OCI-LY1 (cell line): ENCODE measurements at regions not wholly inside any gene's neighbourhood (a gene's known extent, or its start where the extent isn't known, plus 50 kb on each side); places are given as distances from the start of the nearest gene placed in this dataset.

Experiments
- H2AFZ ChIP-seq: fragments of 200-600 bp; sonication (generic), shearing (Covaris generic); 2 replicates; pipeline ENCODE4 v1.6.0; 2014; ENCODE audit warnings: antibody characterized with exemption, mild to moderate bottlenecking, low read length
- H3F3A ChIP-seq: fragments of 200-600 bp; sonication (generic), shearing (Covaris generic); 2 replicates; pipeline ENCODE4 v1.6.0; 2014; ENCODE audit warnings: mild to moderate bottlenecking, antibody characterized with exemption, low read length, moderate library complexity; ENCODE audit not compliant: insufficient read depth
- H3K27ac ChIP-seq: fragments of 200-600 bp; sonication (generic); 2 replicates; pipeline ENCODE4 v1.5.1; 2014; ENCODE audit warnings: low read length, mixed run types, mild to moderate bottlenecking, low read depth; ENCODE audit not compliant: poor library complexity, severe bottlenecking
- H3K27me3 ChIP-seq: fragments of 200-600 bp; sonication (generic); 2 replicates; pipeline ENCODE4 v1.6.0; 2014; ENCODE audit warnings: antibody characterized with exemption, mild to moderate bottlenecking, low read length, moderate library complexity; ENCODE audit not compliant: insufficient read depth
- H3K36me3 ChIP-seq: fragments of 200-600 bp; sonication (generic); 2 replicates; pipeline ENCODE4 v1.6.1; 2014; ENCODE audit warnings: mild to moderate bottlenecking, antibody characterized with exemption, low read length, moderate library complexity, mixed read lengths; ENCODE audit not compliant: insufficient read depth
- H3K4me1 ChIP-seq: fragments of 200-600 bp; sonication (generic); 2 replicates; pipeline ENCODE4 v1.5.1; 2014; ENCODE audit warnings: mild to moderate bottlenecking, low read length, moderate library complexity; ENCODE audit not compliant: insufficient read depth, severe bottlenecking
- H3K4me2 ChIP-seq: fragments of 200-600 bp; sonication (generic), shearing (Covaris generic); 2 replicates; pipeline ENCODE4 v1.6.1; 2014; ENCODE audit warnings: low read length
- H3K4me3 ChIP-seq: fragments of 200-600 bp; sonication (generic); 2 replicates; pipeline ENCODE4 v1.5.1; 2014; ENCODE audit warnings: low read length, low read depth, mild to moderate bottlenecking, mixed read lengths; ENCODE audit not compliant: poor library complexity, severe bottlenecking
- H3K79me2 ChIP-seq: fragments of 200-600 bp; shearing (Covaris generic); 2 replicates; pipeline ENCODE4 v1.6.1; 2016; ENCODE audit warnings: mixed run types, low read length, mixed read lengths; ENCODE audit not compliant: insufficient read depth
- H3K9ac ChIP-seq: fragments of 200-600 bp; sonication (generic), shearing (Covaris generic); 2 replicates; pipeline ENCODE4 v1.6.1; 2014; ENCODE audit warnings: mild to moderate bottlenecking, low read length, mixed read lengths
- H3K9me2 ChIP-seq: fragments of 200-600 bp; sonication (generic), shearing (Covaris generic); 2 replicates; pipeline ENCODE4 v1.6.1; 2014; ENCODE audit warnings: low read depth, mild to moderate bottlenecking, low read length, mixed read lengths
- H3K9me3 ChIP-seq: fragments of 200-600 bp; shearing (Covaris generic); 2 replicates; pipeline ENCODE4 v1.6.1; 2014; ENCODE audit warnings: low read length, mixed read lengths
- H4K20me1 ChIP-seq: fragments of 200-600 bp; sonication (generic), shearing (Covaris generic); 2 replicates; pipeline ENCODE4 v1.6.0; 2016; ENCODE audit warnings: mild to moderate bottlenecking, low read length; ENCODE audit not compliant: insufficient read depth
- EZH2 ChIP-seq: fragments of 200-600 bp; sonication (generic), shearing (Covaris generic); IDR thresholded peaks from 2 replicates; pipeline ENCODE4 v1.8.0; 2017; ENCODE audit warnings: borderline replicate concordance, mixed run types, mild to moderate bottlenecking, antibody characterized with exemption, low read length, moderate library complexity, mixed read lengths
- TF ChIP-seq, protein P1 (sequence below): fragments of 200-600 bp; sonication (generic), shearing (Covaris generic); IDR thresholded peaks from 2 replicates; pipeline ENCODE4 v1.5.1; 2017; ENCODE audit warnings: mild to moderate bottlenecking, antibody characterized with exemption, low read length, moderate library complexity, mixed read lengths

DNA sequence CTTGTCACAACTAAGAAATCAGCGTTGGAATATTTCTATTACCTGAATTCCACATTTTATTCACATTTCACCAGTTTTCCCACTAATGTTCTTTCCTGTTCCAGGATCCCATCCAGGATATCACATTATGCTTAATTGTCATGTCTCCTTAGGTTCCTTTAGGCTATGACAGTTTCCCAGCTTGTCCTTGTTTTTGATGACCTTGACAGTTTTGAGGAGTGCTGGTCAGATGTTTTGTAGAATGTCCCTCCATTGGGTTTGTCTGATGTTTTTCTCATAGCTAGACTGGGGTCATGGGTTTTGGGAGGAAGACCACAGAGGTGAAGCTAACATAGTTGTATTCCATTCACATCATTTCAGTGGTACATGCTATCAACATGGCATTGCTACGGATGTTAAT, 80.8 kb upstream of the HEPHL1 start:
- H3K79me2 ChIP-seq = no peaks in the 10 kb centered on the region
- H3K27ac ChIP-seq = no peak overlapping the region
- no peaks in the 10 kb centered on the region for H3K4me1 ChIP-seq
- TF ChIP-seq EZH2 = no peak
- TF ChIP-seq, protein P1, sequence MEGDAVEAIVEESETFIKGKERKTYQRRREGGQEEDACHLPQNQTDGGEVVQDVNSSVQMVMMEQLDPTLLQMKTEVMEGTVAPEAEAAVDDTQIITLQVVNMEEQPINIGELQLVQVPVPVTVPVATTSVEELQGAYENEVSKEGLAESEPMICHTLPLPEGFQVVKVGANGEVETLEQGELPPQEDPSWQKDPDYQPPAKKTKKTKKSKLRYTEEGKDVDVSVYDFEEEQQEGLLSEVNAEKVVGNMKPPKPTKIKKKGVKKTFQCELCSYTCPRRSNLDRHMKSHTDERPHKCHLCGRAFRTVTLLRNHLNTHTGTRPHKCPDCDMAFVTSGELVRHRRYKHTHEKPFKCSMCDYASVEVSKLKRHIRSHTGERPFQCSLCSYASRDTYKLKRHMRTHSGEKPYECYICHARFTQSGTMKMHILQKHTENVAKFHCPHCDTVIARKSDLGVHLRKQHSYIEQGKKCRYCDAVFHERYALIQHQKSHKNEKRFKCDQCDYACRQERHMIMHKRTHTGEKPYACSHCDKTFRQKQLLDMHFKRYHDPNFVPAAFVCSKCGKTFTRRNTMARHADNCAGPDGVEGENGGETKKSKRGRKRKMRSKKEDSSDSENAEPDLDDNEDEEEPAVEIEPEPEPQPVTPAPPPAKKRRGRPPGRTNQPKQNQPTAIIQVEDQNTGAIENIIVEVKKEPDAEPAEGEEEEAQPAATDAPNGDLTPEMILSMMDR = no peak
- no peak overlapping the region for H3K4me2 ChIP-seq
- H2AFZ ChIP-seq = no peak overlapping the region
- no peaks in the 10 kb centered on the region for H3K36me3 ChIP-seq
- H3K9me3 ChIP-seq = no peaks in the 10 kb centered on the region
- no peaks in the 10 kb centered on the region for H4K20me1 ChIP-seq
- no peak overlapping the region for H3K4me3 ChIP-seq
- no peaks in the 10 kb centered on the region for H3K9me2 ChIP-seq
- no peaks in the 10 kb centered on the region for H3F3A ChIP-seq
- H3K27me3 ChIP-seq = no peaks in the 10 kb centered on the region
- H3K9ac ChIP-seq = no peak overlapping the region

DNA sequence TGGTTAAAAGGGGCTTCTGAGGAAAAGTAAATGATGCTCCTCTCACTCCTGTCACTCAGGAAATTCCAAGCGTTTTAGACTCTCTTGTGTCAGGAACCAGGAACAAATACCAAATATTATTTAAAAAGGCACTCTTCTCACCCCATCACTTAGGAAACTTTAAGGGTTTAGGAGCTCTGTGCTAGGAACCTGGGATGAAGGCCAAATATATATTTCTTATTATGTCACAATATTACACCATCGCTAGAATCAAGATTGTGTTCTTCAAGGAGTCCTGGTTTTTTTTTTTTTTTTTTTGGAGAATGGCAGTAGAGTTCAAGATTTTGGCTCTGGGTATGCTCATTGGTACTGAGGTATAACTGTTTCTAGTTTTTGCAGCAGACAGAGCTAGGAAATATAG, 79.0 kb upstream of the HEPHL1 start:
- TF ChIP-seq, protein P1 = no peak
- TF ChIP-seq EZH2 = no peak
- no peak overlapping the region for H3K27ac ChIP-seq
- H3K9ac ChIP-seq = no peak overlapping the region
- no peaks in the 10 kb centered on the region for H3K27me3 ChIP-seq
- H3K4me1 ChIP-seq = no peaks in the 10 kb centered on the region
- H3K9me3 ChIP-seq = no peaks in the 10 kb centered on the region
- no peak overlapping the region for H3K4me2 ChIP-seq
- H3K79me2 ChIP-seq = no peaks in the 10 kb centered on the region
- no peaks in the 10 kb centered on the region for H3K9me2 ChIP-seq
- H3K36me3 ChIP-seq = no peaks in the 10 kb centered on the region
- no peak overlapping the region for H2AFZ ChIP-seq
- no peak overlapping the region for H3K4me3 ChIP-seq
- H3F3A ChIP-seq = no peaks in the 10 kb centered on the region
- H4K20me1 ChIP-seq = no peaks in the 10 kb centered on the region

DNA sequence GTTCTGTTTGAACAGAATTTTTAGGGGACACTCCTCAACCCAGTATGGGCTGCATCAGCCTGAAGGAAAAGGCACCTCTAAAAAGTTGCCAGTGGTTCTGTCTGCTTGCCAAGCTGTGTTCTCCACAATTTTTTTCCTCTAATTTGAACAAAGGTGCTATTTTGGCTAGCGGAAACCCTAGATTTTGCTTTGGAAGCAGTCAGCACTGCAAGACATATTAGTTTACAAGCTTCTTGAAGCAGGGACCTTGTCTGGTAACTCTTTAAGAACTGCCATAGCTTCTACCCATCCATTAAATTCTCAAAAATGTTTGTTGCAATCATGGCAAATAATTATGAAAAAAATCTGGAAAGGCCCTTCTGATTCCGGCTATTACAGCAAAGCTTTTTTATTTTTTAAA, 75.6 kb upstream of the HEPHL1 start:
- no peaks in the 10 kb centered on the region for H3K27me3 ChIP-seq
- no peaks in the 10 kb centered on the region for H3K9me2 ChIP-seq
- no peak overlapping the region for H3K4me2 ChIP-seq
- no peaks in the 10 kb centered on the region for H3K79me2 ChIP-seq
- H3F3A ChIP-seq = no peaks in the 10 kb centered on the region
- H3K9ac ChIP-seq = no peak overlapping the region
- H2AFZ ChIP-seq = no peak overlapping the region
- no peak overlapping the region for H3K4me3 ChIP-seq
- no peaks in the 10 kb centered on the region for H4K20me1 ChIP-seq
- no peak for TF ChIP-seq EZH2
- TF ChIP-seq, protein P1 = no peak
- H3K36me3 ChIP-seq = no peaks in the 10 kb centered on the region
- H3K4me1 ChIP-seq = no peaks in the 10 kb centered on the region
- H3K27ac ChIP-seq = no peak overlapping the region
- H3K9me3 ChIP-seq = no peaks in the 10 kb centered on the region
